OCI-LY7 (cell line): ENCODE measurements at regions not wholly inside any gene's neighbourhood (a gene's known extent, or its start where the extent isn't known, plus 50 kb on each side); places are given as distances from the start of the nearest gene placed in this dataset.

Experiments used
- CTCF ChIP-seq: fragments of 200-600 bp; sonication (generic); conservative IDR thresholded peaks from 2 replicates; pipeline ENCODE4 v1.5.1; 2014; ENCODE audit warnings: mild to moderate bottlenecking, antibody characterized with exemption, low read length, moderate library complexity, mixed read lengths
- EZH2phosphoT487 ChIP-seq: fragments of 200-600 bp; sonication (generic); IDR thresholded peaks from 2 replicates; pipeline ENCODE4 v1.6.1; 2018; ENCODE audit warnings: low read depth, borderline replicate concordance, mild to moderate bottlenecking, mixed run types, antibody characterized with exemption, low read length, moderate library complexity, mixed read lengths

- TF ChIP-seq CTCF: no peak
- TF ChIP-seq EZH2phosphoT487: no peak
Observed at GRCh38 chr11:28826807-28827206, 718.6 kb downstream of the METTL15 start.
